Astrocyte (in vitro differentiated cells and primary cell): ENCODE measurements at regions not wholly inside any gene's neighbourhood (a gene's known extent, or its start where the extent isn't known, plus 50 kb on each side); places are given as distances from the start of the nearest gene placed in this dataset.

Experiments
- DNase-seq: peaks from one replicate; pipeline ENCODE4 v3.0.0-alpha.2; 2010; ENCODE audit warnings: low read depth
- FAIRE-seq: peaks from 2 replicates; lab custom pipeline; 2011; peaks lifted over from hg19 to GRCh38; lab: Jason Lieb, UNC
- H2AFZ ChIP-seq: 2 replicates; pipeline ENCODE4 v1.6.0; 2012; ENCODE audit warnings: low read depth, low read length, inconsistent platforms
- H3K27ac ChIP-seq: 2 replicates; pipeline ENCODE4 v1.5.1; 2011; ENCODE audit warnings: low read depth, low read length, inconsistent platforms
- H3K27me3 ChIP-seq: 2 replicates; pipeline ENCODE4 v1.6.0; 2011; ENCODE audit warnings: low read length, inconsistent platforms; ENCODE audit not compliant: insufficient read depth
- H3K36me3 ChIP-seq: 2 replicates; pipeline ENCODE4 v1.5.1; 2011; ENCODE audit warnings: low read length, inconsistent platforms; ENCODE audit not compliant: insufficient read depth
- H3K4me1 ChIP-seq: 2 replicates; pipeline ENCODE4 v1.5.1; 2011; ENCODE audit warnings: low read length, inconsistent platforms; ENCODE audit not compliant: insufficient read depth
- H3K4me2 ChIP-seq: 2 replicates; pipeline ENCODE4 v1.6.0; 2012; ENCODE audit warnings: low read length, inconsistent platforms
- H3K4me3 ChIP-seq: 2 replicates; pipeline ENCODE4 v1.5.1; 2011; ENCODE audit warnings: low read depth, mild to moderate bottlenecking, low read length, inconsistent platforms; ENCODE audit not compliant: insufficient read depth
- H3K79me2 ChIP-seq: 2 replicates; pipeline ENCODE4 v1.6.0; 2012; ENCODE audit warnings: mild to moderate bottlenecking, low read length, inconsistent platforms; ENCODE audit not compliant: insufficient read depth
- H3K9ac ChIP-seq: 2 replicates; pipeline ENCODE4 v1.6.0; 2012; ENCODE audit warnings: mild to moderate bottlenecking, low read length, inconsistent platforms
- H3K9me3 ChIP-seq: 2 replicates; pipeline ENCODE4 v1.5.1; 2012; ENCODE audit warnings: low read depth, mild to moderate bottlenecking, low read length, inconsistent platforms; ENCODE audit not compliant: insufficient read depth
- H4K20me1 ChIP-seq: 2 replicates; pipeline ENCODE4 v1.6.0; 2012; ENCODE audit warnings: low read length, inconsistent platforms; ENCODE audit not compliant: insufficient read depth
- H3K27ac Mint-ChIP-seq: one replicate; pipeline ENCODE4 v1.8.0; 2021; ENCODE audit warnings: mild to moderate bottlenecking, mixed read lengths; ENCODE audit not compliant: unreplicated experiment
- H3K27me3 Mint-ChIP-seq: one replicate; pipeline ENCODE4 v1.8.0; 2021; ENCODE audit warnings: low read depth, mixed read lengths; ENCODE audit not compliant: unreplicated experiment
- H3K36me3 Mint-ChIP-seq: one replicate; pipeline ENCODE4 v1.8.0; 2021; ENCODE audit warnings: low read depth, mixed read lengths; ENCODE audit not compliant: unreplicated experiment
- H3K4me1 Mint-ChIP-seq: one replicate; pipeline ENCODE4 v1.8.0; 2021; ENCODE audit warnings: low read depth, mixed read lengths; ENCODE audit not compliant: unreplicated experiment
- H3K4me3 Mint-ChIP-seq: one replicate; pipeline ENCODE4 v1.8.0; 2021; ENCODE audit warnings: mild to moderate bottlenecking, moderate library complexity, mixed read lengths; ENCODE audit not compliant: unreplicated experiment
- H3K9me3 Mint-ChIP-seq: one replicate; pipeline ENCODE4 v1.8.0; 2021; ENCODE audit warnings: mild to moderate bottlenecking, mixed read lengths; ENCODE audit not compliant: unreplicated experiment
- EZH2 ChIP-seq: IDR thresholded peaks from 2 replicates; pipeline ENCODE4 v1.6.1; 2012; ENCODE audit warnings: mild to moderate bottlenecking, low read length, inconsistent platforms; ENCODE audit not compliant: insufficient read depth
- TF ChIP-seq, protein P1 (sequence below): IDR thresholded peaks from 2 replicates; pipeline ENCODE4 v1.5.1; 2011; ENCODE audit warnings: low read depth, mild to moderate bottlenecking, inconsistent platforms, low read length, moderate library complexity; ENCODE audit not compliant: insufficient read depth

DNA sequence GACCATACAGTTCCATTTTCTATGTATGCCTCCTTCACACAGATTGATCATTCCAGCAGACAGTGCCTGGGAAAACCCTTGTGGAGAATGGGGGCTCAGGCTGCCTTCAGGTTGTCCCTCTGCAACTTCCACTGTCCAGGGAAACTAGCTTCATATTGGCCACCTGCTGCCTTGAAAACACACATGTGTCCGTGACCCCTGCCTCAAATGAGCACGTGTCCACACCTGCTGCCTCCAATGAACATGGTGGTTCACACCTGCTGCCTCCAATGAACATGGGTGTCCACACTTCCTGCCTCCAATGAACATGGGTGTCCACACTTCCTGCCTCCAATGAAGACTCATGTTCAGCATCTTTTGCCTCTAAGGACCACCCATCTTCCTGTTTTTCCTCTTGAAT is 185.4 kb upstream of the ADCY2 start:
- no peaks in the 10 kb centered on the region for H3K4me1 Mint-ChIP-seq
- Histone ChIP-seq H3K4me2 (no peak overlapping the region), H3K27me3 (no peaks in the 10 kb centered on the region), H3K27ac (no peak overlapping the region), H3K79me2 (no peaks in the 10 kb centered on the region), H4K20me1 (no peaks in the 10 kb centered on the region), H3K4me1 (no peaks in the 10 kb centered on the region), H3K9ac (no peak overlapping the region), H3K36me3 (no peaks in the 10 kb centered on the region), H2AFZ (no peak overlapping the region), H3K9me3 (peaks cover 5% of the 10 kb centered on the region), H3K4me3 (no peak overlapping the region)
- FAIRE-seq (no peak), DNase-seq (no peak)
- no peak overlapping the region for H3K4me3 Mint-ChIP-seq
- H3K27ac Mint-ChIP-seq, result no peak overlapping the region
- no peaks in the 10 kb centered on the region for H3K9me3 Mint-ChIP-seq
- H3K27me3 Mint-ChIP-seq, result peaks cover 2% of the 10 kb centered on the region
- TF ChIP-seq, protein P1, sequence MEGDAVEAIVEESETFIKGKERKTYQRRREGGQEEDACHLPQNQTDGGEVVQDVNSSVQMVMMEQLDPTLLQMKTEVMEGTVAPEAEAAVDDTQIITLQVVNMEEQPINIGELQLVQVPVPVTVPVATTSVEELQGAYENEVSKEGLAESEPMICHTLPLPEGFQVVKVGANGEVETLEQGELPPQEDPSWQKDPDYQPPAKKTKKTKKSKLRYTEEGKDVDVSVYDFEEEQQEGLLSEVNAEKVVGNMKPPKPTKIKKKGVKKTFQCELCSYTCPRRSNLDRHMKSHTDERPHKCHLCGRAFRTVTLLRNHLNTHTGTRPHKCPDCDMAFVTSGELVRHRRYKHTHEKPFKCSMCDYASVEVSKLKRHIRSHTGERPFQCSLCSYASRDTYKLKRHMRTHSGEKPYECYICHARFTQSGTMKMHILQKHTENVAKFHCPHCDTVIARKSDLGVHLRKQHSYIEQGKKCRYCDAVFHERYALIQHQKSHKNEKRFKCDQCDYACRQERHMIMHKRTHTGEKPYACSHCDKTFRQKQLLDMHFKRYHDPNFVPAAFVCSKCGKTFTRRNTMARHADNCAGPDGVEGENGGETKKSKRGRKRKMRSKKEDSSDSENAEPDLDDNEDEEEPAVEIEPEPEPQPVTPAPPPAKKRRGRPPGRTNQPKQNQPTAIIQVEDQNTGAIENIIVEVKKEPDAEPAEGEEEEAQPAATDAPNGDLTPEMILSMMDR, result no peak
- TF ChIP-seq EZH2, result no peak
- no peaks in the 10 kb centered on the region for H3K36me3 Mint-ChIP-seq

DNA sequence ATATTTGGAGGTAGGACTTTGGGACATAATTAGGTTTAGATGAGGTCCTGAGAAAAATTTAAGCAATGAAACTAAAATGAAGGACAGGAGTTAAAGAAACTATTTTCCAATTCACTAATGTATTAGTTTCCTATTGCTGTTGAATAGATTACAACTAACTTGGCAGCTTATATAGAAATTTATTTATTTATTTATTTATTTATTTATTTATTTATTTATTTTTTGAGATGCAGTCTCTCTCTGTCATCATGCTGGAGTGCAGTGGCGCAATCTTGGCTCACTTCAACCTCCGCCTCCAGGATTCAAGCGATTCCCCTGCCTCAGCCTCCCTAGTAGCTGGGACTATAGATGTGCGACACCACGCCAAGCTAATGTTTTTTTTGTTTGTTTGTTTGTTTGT is 182.4 kb upstream of the ADCY2 start:
- FAIRE-seq (no peak), DNase-seq (no peak)
- Histone ChIP-seq H3K36me3 (no peaks in the 10 kb centered on the region), H3K4me3 (no peak overlapping the region), H3K9me3 (peaks cover 9% of the 10 kb centered on the region), H2AFZ (no peak overlapping the region), H3K27me3 (no peaks in the 10 kb centered on the region), H3K4me1 (no peaks in the 10 kb centered on the region), H4K20me1 (no peaks in the 10 kb centered on the region), H3K4me2 (no peak overlapping the region), H3K79me2 (no peaks in the 10 kb centered on the region), H3K27ac (no peak overlapping the region), H3K9ac (no peak overlapping the region)
- Mint-ChIP-seq H3K36me3 (no peaks in the 10 kb centered on the region), H3K4me1 (no peaks in the 10 kb centered on the region), H3K27ac (no peak overlapping the region), H3K27me3 (peaks cover 5% of the 10 kb centered on the region), H3K9me3 (no peaks in the 10 kb centered on the region), H3K4me3 (no peak overlapping the region)
- no peak for TF ChIP-seq EZH2
- TF ChIP-seq, protein P1, result no peak

DNA sequence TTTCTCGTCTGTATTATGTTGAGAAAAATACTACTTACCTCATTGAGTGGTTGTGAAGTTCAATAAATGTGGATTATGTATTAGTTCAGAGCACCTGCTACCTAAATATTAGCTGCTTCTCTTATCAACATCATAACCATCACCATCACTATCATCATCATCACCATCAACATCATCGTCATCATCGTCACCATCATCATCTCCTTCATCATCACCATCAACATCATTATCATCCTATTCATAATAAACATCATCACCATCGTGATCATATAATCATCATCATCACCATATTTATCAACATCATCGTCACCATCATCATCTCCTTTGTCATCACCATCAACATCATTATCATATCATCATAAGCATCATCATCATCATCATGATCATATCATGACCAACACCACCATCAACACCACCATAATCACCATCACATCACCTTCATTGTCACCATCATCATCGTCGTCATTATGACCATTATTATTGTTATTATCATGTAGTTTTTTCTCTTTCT is 181.0 kb upstream of the ADCY2 start:
- H3K36me3 ChIP-seq, result no peaks in the 10 kb centered on the region
- TF ChIP-seq EZH2, result no peak
- TF ChIP-seq, protein P1, result no peak
- DNase-seq (no peak), FAIRE-seq (no peak)
- H3K9me3 ChIP-seq, result peaks cover 9% of the 10 kb centered on the region
- H3K27me3 Mint-ChIP-seq, result peaks cover 5% of the 10 kb centered on the region
- H3K36me3 Mint-ChIP-seq, result no peaks in the 10 kb centered on the region
- no peaks in the 10 kb centered on the region for H4K20me1 ChIP-seq
- H2AFZ ChIP-seq, result no peak overlapping the region
- no peak overlapping the region for H3K9ac ChIP-seq
- H3K4me1 Mint-ChIP-seq, result no peaks in the 10 kb centered on the region
- H3K79me2 ChIP-seq, result no peaks in the 10 kb centered on the region
- H3K4me3 Mint-ChIP-seq, result no peak overlapping the region
- H3K9me3 Mint-ChIP-seq, result no peaks in the 10 kb centered on the region
- no peaks in the 10 kb centered on the region for H3K4me1 ChIP-seq
- no peaks in the 10 kb centered on the region for H3K27me3 ChIP-seq
- no peak overlapping the region for H3K27ac Mint-ChIP-seq
- H3K27ac ChIP-seq, result no peak overlapping the region
- H3K4me2 ChIP-seq, result no peak overlapping the region
- no peak overlapping the region for H3K4me3 ChIP-seq
